ENCODE measurements at regions not wholly inside any gene's neighbourhood (a gene's known extent, or its start where the extent isn't known, plus 50 kb on each side); places are given as distances from the start of the nearest gene placed in this dataset.
"Not testable (repeated sequence)": the region's sequence is repeated elsewhere in the genome, so short reads cannot be mapped to it uniquely, and the experiment has no call there.

DNA sequence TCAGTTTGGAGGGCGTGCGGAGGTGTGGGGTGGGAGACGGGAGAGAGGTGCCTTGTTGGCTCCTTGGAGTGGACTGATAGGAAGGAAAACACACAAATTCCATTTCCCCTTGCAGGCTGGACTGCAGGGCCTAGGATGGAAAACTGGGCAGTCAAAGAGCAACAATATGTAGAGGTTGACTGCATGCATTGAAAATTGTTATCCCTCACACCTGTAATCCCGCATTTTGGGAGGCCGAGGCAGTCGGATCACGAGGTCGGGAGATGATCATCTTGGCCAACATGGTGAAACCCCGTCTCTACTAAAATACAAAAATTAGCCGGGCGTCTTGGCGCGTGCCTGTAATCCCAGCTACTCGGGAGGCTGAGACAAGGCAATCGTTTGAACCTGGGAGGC, 128.2 kb downstream of the PPIAL4G start:
- DNase-seq, result no peak

DNA sequence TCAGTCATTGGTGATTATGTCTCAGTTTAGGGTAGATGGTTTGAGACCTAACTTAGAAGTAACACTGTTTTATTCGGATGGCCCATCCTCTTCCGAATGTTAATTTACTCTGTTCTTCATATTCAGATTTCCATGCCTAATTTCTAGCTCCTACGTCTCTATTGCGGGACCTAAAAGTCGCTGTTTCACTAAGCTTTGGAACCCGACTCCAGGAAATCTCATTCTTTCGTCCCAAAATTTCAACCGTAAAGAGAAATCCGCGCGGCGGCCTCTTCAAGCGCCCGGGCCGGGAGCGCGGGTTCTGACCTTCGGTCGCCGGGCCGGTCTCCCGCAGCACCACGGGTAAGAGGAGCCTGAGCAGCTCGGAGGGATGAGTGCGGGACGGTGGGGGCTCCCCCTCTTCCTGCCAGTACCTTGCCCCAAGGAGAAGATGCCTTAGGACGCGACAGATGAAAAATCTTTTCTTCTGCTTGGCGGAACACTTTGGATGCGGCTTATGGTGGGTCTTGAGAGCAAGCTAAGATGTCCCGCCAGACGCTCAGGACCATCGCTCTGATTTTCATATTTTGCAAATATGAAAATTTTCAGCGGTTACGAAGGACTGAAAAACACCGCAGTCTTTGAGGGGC, 128.7 kb downstream of the PPIAL4G start:
- no peak for DNase-seq

DNA sequence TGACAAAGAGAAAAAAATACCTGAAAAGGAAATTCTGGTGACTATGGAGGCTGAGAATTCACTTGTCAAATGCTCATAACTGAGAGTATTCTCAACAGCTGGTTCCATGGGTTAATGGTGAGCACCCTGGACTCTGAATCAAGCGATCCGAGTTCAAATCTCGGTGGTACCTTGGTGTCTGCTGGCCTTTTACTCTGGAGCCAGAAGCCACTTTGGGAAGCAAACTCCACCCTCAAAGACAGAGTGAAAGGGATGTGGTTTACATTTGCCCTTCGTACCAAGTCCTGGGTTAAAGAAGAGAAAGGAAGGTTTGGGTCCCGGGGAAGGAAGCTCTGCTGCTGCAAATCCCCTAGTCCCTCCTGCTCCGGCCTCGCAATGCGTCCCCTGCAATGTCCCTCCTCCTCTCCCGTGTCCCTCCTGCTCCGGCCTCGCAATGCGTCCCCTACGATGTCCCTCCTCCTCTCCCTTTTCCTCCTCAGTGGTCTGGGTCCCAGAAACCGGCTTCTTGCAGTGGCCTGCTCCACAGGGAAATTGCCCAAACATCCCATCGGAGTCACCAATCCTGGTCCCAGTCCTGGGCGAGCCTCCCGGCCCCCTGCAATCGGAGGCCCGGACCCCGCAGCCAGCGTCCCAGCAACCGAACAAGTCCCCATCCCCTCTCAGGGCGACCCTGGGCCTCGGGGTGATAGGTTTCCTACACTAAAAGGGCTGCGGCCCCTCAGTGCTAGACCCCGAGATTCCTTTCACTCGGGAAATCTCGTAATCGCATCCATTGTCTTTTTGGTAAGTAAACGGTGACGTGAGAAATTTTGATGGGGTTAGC, 129.4 kb downstream of the PPIAL4G start:
- DNase-seq, result no peak

DNA sequence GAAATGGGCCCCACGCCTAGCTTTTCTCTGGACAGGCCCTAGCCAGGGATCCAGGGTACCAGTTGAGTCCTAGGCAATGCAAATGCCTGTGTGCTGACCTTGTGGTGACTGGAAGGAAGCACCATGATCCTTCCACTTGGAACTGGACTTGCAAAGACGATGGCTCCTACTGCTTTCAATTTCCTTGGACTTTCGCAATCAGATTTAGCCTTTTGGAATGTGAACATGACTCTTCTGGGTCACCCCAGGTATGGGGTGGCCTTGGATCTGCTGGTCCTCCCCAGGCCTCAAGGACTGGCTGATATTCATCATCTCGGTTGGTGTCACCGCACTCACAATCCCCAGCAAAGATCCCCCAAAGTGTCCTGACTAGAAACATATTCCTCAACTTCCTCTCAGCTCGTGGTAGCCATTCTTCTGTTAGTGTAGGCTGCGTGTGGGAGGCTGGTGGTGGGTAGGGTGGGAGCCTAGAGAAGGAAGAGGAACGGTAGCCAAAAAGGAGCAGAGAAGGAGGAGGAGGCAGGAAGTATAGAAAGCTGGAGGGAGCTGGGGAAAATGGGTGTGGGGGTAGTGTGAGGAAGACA, 130.5 kb downstream of the PPIAL4G start:
- no peak for DNase-seq

DNA sequence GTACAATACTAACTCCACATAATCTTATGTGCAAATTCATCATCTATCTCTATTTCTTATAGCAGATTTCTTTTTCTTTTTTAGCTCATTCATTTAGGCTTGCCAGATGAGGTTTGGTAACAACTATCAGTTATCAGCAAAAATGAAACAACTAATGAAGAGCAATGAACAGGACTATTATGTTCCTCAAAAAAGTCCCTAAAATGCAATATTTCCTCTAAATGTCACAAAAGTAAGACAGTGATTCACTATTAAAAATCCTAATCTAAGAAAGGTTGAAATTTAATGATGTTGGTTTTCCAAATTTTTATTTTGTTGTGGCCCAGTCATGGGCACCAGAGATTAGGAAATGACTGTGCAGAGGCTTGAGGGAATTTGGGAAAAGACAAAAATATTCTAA, 135.3 kb downstream of the PPIAL4G start:
- DNase-seq, result no peak

DNA sequence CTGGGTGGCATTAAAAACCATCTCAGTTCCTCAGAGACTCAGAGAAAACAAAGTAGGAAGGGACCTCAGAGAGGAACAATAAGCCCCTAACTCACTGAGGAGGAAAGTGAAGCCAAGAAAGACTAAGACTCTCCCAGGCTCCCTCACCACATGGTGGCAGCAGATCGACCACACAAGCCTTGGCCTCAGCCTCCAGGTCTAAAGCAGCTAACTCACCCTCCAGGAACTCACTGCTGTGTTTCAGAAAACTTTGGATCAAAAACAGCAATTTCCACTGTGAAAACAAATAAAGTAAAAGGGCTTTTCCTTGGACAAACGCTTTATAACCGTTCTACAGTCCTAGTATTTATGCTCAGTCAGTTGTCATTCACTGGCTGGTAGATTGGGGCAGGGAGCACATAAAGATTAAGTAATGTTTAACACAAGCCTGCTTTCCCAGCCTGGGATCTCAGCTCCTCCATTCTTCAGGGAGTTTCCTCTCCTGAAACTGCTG, 137.4 kb downstream of the PPIAL4G start:
- DNase-seq, result not testable (repeated sequence)

DNA sequence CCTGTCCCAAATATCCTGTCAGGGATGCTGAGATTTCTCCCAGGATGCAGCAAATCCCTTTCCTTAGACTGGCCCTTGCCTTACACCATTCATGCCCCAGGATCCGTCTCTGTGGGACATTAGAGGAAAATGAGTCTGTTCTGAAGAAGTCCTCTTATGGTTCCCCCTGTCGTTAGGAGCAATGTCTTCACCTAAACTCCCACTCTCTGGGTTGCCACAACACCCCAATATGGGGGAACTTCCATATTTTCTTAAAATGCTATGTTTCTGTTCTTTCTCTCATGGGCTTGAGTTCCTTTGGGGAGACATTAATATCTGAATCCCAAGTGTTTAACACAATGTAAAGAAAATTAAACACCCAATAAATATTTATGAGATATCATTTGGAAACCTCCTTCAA, 138.5 kb downstream of the PPIAL4G start:
- not testable (repeated sequence) for DNase-seq

DNA sequence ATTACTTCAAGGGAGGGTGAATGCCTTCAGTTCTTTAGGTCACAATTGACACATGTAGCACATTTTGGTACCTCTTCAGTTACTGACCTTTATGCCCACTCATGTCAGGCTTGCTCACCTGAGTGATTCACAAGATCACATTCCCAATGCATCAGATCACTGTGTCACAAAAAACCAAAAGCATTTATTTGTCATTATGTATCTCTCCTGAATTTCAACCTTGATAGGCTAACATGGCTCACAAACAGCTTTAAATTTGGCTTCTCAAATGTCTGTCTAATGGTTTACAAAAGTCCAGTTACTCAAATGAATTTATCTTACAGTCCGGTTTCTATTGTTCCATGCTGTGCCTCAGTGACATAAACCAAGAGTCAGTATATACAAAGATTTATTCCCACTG, 141.4 kb downstream of the PPIAL4G start:
- DNase-seq, result not testable (repeated sequence)

DNA sequence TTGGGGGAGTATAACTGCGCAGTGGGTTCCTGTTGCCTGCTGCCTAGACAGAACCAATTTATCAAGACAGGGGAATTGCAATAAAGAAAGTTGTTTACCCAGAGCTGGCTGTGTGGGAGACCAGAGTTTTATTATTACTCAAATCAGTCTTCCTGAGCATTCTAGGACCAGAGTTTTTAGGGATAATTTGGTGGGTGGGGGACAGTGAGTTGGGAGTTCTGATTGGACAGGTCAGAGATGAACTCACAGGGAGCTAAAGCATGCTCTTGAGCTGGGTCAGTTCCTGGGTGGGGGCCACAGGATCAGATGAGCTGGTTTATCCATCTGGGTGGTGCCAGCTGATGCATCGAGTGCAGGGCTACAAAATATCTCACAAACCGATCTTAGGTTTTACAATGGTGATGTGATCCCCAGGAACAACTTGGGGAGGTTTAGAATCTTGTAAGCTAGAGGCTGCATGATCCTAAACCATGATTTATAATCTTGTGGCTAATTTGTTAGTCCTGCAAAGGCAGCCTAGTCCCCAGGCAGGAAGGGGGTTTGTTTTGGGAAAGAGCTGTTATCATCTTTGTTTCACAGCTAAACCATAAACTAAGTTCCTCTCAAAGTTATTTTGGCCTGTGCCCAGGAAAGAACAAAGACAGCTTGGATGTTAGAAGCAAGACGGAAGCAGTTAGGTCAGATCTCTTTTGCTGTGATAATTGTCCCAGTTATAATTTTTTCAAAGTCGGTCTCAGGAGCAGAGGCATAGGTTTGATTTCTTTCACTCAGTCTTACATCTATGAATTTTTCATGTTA, 146.8 kb downstream of the PPIAL4G start:
- not testable (repeated sequence) for DNase-seq

DNA sequence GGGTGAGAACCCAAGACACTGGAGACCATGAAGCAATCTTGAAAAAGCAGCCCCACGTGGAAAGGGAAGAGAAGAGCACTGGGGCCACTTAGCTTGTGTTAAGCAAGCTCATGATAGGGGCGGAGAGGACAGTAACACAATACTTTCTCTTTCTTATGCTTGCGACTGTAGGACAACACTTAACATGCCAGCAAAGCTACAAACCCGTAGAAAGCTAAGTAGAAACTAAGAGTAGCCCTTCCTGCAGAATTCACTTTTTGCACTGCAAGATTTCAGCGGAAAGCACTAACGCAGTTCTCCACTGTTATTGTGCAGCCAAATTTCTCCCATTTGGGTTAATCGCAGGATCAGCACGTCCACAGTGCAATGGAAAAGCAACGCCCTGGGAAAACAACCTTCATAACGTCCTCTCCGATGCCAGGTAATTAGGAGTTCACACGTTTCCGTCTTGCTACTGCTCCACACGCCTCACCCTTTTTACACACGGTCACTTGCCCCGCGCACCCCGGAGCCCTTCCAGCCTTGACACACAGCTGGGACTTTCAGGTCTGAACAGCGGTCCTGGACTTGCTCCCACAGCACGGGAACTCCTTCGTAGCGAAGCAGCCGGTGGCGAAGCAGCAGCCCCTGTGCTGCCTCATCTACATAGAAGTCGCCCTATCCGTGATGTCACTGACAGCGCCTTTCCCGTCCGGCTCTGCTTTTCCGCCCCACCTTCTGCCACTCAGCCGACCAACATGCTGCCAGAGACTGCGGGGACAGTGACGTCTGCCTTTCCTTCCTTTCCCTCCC, 148.6 kb downstream of the PPIAL4G start:
- peak; percentile 30 for DNase-seq

DNA sequence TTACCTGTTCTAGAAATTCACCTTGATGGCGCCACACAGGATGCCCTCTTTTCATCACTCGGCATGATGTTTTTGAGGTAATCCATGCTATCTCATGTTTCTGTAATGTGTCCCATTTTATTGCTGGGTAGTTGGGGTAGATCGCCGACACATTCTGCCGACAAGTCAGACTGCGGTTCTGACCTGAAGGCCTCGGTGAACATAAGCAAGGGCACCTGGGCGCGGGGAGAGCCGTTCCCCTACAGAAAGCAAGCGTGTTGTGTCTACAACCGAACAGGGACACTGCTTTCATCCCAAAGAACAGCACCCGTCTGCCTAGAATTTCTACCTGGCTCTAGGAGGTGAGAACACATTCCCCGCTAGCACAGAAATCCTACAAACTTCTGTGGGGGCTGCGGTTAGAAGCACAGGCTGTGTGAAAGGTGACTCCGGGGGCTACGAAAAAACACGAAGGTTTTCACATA, 149.2 kb downstream of the PPIAL4G start:
- no peak for DNase-seq

DNA sequence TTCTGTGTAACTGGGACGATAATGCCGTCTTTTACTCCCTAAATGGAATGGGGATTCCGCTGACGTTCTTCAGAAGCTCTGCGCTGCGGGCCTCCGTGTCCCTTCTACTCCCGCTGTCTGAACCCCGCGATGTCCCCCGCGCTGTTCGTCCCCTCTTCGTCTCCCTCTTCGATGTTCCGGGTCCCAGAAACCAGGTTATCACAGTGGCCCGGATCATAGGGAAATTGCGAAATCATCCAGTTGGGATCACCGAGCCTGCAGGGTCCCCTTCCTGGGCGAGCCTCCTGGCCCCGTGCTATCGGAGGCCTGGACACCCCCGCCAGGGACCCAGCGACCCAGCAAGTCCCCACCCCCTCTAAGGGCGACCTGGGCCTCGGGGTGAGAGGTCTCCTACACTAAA, 154.2 kb downstream of the PPIAL4G start:
- DNase-seq, result no peak

DNA sequence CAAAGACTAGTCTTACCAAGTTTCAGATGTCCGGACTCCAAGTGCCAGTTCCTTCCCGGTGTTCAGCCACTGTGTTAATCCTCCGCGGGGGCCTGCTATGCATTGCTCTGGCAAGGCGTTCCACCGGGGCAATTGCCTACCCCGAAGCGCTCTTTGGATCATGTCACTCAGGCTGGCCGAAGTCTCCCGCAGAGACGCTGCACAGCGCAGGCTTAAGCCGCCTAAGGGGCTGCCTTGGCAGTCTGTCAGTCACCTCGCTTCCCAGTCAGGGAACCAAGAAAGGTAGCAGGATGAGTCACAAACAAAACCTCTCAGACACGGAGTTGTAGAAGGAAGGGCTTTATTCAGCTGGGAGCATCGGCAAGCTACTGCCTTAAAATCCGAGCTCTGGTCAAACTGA, 158.1 kb downstream of the PPIAL4G start:
- not testable (repeated sequence) for DNase-seq

DNA sequence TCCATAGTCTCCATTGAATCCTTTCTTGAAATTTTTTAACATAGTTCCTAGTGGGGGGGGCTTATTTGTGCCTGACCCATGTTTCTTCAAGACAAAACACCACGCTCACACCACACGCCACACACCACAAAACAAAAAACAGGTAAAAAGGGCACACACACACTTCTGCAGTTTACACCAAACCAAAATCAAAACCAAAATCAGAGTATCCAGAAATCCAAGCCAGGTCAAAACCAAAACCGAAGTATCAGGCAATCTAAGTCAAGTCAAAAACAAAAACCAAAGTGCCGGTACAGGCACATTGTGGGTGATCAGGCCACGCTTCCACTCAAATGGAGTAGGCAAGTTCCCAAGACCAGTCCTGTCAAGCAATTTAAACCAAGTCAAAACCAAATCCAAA, 158.6 kb downstream of the PPIAL4G start:
- not testable (repeated sequence) for DNase-seq

DNA sequence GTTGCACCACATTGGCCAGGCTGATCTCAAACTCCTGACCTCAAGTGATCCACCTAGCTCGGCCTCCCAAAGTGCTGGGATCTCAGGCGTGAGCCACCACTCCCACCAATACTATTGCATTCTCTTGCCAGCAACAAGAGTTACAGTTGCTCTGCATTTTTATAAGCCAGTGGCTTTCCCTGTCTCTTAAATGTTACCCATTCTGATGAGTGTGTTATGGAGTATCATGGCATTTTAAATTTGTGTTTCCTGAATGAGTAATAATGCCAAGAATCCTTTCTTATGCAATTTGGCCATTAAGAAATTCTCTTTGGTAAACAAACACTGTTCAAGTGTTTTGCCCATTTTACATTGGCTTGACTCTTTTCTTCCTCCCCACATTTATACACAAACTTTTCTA, 163.0 kb downstream of the PPIAL4G start:
- not testable (repeated sequence) for DNase-seq

DNA sequence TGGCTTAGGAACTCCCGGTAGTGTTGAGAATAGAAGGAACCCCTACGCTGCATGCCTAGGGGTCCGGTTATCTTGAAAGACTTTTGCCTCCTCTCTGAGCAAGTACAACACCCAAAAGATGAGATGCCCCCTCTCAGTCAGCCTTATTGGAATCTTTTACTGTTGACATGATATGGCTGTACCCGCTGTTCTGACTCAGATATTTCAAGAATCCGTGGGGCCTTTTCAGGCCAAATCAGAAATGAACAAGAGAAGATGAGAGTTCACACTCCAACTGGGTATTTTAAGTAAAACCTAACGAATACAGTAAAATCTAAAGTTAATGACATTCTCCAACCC, 164.2 kb downstream of the PPIAL4G start:
- no peak for DNase-seq

DNA sequence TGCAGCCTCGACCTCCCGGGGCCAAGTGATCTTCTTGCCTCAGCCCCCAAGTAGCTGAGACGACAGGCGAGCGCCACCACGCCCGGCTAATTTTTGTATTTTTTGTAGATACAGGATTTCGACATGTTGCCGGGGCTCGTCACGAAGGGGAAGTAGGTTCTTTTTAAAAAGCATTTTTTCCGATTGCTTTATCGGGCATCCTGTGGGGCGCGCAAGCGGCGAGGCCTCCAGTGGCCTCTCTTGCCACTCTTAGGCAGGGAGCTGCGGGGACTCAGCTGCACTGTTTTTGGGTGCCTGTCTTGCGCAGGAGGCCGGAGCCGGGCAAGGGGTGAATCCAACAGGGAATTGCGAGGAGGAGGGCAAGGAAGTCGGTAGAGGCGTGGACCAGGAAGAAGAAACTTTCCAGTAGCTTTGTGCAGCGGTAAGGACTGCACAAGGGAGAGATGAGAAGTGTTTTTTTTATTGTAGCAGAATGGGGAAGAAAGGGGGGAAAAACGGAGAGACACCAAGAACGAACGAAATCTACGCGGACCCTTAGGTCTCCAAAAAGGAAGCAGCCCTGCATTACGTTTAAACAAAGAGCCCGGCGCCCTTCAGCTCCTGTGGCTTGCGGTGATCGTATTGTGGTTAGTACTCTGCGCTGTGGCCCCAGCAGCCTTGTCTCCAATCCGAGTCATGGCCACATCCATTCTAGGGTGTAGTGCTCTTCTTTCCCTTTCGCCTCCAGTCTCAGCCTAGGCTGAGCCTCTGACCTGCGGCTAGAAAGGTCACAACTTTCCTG, 164.8 kb downstream of the PPIAL4G start:
- no peak for DNase-seq

DNA sequence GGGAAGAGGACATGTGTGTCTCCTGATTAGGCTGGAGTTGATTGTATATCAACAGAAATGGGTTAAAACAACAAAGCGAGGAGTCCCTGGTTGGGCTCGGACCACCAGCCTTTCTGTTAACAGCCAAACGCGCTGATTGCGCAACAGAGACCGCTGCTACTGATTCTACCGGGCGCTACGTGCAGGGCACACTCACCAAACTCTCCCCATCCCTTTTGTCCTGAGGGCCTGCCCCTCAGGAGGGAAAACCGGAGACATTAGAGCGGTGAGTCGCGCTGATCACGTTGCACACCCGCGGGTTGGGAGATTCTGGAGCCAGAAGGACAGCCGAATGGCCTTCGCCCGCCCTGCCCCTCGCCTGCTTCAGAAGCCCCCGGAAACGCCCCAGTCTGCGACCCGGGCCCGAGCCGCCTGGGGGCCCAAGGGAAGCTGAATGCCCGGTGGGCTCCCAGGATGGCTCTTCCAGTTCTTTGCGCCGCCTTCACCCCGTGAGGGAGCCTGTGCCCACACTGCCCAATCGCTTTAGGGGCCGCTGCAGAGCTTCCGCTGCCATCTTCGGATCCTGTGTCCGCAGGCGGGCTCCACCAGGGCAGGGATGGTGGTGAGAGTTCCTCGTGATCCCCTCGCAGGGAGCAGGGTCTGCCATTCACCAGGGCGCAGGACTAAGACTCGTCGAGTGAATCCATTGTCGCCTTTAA, 165.4 kb upstream of the NBPF11 start:
- DNase-seq, result no peak

DNA sequence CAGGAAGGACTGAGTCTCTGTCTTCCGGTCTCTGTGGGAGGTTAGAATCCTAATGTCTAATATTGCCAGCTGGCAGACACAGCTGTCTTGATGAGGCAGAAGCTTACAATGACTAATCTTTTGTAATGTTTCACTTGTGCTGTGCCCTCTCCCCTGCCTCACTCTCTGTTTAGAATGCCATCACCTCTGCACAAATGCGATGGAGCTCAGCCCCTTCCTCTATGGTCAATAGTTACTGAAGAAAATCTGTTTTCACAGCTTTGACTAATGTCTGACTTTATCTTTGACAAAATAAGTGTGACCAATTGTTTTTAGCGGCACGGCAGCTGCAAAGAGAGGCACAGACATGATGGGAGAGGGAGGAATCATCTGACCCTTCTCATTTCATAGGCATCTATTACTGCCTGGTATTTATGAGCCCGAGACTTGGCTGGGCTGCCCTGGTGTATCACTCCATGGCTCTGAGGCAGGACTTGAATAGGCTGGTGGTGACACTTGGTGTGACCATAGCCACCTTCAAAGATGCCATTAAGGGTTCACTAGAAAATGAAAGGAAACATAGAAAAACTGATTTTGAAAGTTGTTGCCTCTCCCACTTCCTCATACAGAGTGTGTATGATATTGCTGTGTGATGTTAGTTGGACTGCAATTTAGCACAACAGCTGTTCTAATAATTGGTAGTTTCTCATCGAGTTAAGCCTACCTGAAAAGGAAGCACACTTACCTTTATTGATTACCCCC, 163.2 kb upstream of the NBPF11 start:
- no peak for DNase-seq

DNA sequence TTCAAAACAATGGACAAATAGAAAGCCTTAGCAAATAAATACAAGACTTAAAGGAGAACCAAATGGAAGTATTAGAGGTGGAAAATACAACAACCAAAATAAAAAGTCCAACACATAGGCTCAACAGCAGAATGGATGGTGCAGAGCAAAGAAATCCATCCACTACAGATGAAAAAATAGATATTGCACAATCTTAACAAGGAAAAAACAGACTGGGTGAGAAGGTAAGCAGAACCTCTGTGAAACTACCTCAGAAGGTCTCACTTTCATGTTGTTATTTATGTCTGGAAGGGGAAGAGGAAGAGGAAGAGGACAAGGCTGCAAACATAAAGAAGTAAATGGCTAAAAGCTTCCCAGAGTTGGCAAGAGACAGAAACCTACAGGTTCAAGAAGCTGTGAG, 158.7 kb upstream of the NBPF11 start:
- DNase-seq, result no peak
